Loucy (cell line): ENCODE measurements at regions not wholly inside any gene's neighbourhood (a gene's known extent, or its start where the extent isn't known, plus 50 kb on each side); places are given as distances from the start of the nearest gene placed in this dataset.

Experiments used
- CTCF ChIP-seq: fragments of 200-600 bp; sonication (generic); conservative IDR thresholded peaks from 2 replicates; pipeline ENCODE4 v1.5.1; 2014; ENCODE audit warnings: mild to moderate bottlenecking, antibody characterized with exemption, low read length
- EZH2phosphoT487 ChIP-seq: fragments of 200-600 bp; IDR thresholded peaks from 2 replicates; pipeline ENCODE4 v1.6.1; 2018; ENCODE audit warnings: antibody characterized with exemption, mild to moderate bottlenecking, moderate library complexity, borderline replicate concordance

GRCh38 chr18:37902344-37902743, 336.7 kb upstream of the CELF4 start:
- TF ChIP-seq EZH2phosphoT487, result no peak
- no peak for TF ChIP-seq CTCF
